Prostate gland (tissue), 2 donors: ENCODE measurements at regions not wholly inside any gene's neighbourhood (a gene's known extent, or its start where the extent isn't known, plus 50 kb on each side); places are given as distances from the start of the nearest gene placed in this dataset.

ENCODE experiments used
- CTCF ChIP-seq, 4 experiments: fragments of 200-600 bp in 2 of 4; fragments of 450-650 bp in 2 of 4; sonication (generic) in 2 of 4; IDR thresholded peaks; 1 replicate in 3 of 4; 2 replicates in 1 of 4; pipeline ENCODE4 v1.5.1; 2016 to 2019; ENCODE audit warnings: antibody characterized with exemption in 4 of 4, mild to moderate bottlenecking in 2 of 4, moderate library complexity in 2 of 4
- POLR2A ChIP-seq: fragments of 450-650 bp; IDR thresholded peaks from one replicate; pipeline ENCODE4 v1.6.1; 2016; ENCODE audit warnings: antibody characterized with exemption, mild to moderate bottlenecking
- POLR2AphosphoS5 ChIP-seq: sonication (generic); formaldehyde crosslinking; IDR thresholded peaks from one replicate; pipeline ENCODE4 v1.6.1; 2017; ENCODE audit warnings: antibody characterized with exemption

- no peak for TF ChIP-seq CTCF (IDR thresholded peaks at IDR 0.05)
- TF ChIP-seq POLR2AphosphoS5 = no peak
- no peak for TF ChIP-seq POLR2A
Observed at GRCh38 chr2:52112141-52112540, 1080.2 kb upstream of the NRXN1 start.
